Nephron (organoid): ENCODE measurements at regions not wholly inside any gene's neighbourhood (a gene's known extent, or its start where the extent isn't known, plus 50 kb on each side); places are given as distances from the start of the nearest gene placed in this dataset.

Experiments
- H3K27ac Mint-ChIP-seq, 3 experiments: 2 replicates each; pipeline ENCODE4 v1.8.0; 2020; ENCODE audit warnings: mixed read lengths in 3 of 3, mild to moderate bottlenecking in 2 of 3, moderate library complexity in 1 of 3
- H3K27me3 Mint-ChIP-seq: 2 replicates; pipeline ENCODE4 v1.8.0; 2021; ENCODE audit warnings: low read depth, mild to moderate bottlenecking, moderate library complexity, mixed read lengths
- H3K36me3 Mint-ChIP-seq: 2 replicates; pipeline ENCODE4 v1.8.0; 2020; ENCODE audit warnings: low read depth, mixed read lengths
- H3K4me1 Mint-ChIP-seq: 2 replicates; pipeline ENCODE4 v1.8.0; 2020; ENCODE audit warnings: mixed read lengths
- H3K4me3 Mint-ChIP-seq, 3 experiments: 2 replicates each; pipeline ENCODE4 v1.8.0; 2020; ENCODE audit warnings: mild to moderate bottlenecking in 3 of 3, mixed read lengths in 3 of 3, moderate library complexity in 2 of 3
- H3K9me3 Mint-ChIP-seq: 2 replicates; pipeline ENCODE4 v1.8.0; 2020; ENCODE audit warnings: mixed read lengths
- TF ChIP-seq, protein P1 (sequence below), 3 experiments: fragments of 200-600 bp; sonication (generic); IDR thresholded peaks; one replicate each; pipeline ENCODE4 v1.5.0; 2021; ENCODE audit warnings: antibody characterized with exemption in 3 of 3; ENCODE audit not compliant: unreplicated experiment in 3 of 3

- Mint-ChIP-seq H3K9me3 (peaks cover 60% of the 10 kb centered on the region), H3K4me3 (no peak overlapping the region), H3K4me1 (no peaks in the 10 kb centered on the region), H3K27me3 (no peaks in the 10 kb centered on the region), H3K36me3 (no peaks in the 10 kb centered on the region), H3K27ac (no peak overlapping the region)
- TF ChIP-seq, protein P1, sequence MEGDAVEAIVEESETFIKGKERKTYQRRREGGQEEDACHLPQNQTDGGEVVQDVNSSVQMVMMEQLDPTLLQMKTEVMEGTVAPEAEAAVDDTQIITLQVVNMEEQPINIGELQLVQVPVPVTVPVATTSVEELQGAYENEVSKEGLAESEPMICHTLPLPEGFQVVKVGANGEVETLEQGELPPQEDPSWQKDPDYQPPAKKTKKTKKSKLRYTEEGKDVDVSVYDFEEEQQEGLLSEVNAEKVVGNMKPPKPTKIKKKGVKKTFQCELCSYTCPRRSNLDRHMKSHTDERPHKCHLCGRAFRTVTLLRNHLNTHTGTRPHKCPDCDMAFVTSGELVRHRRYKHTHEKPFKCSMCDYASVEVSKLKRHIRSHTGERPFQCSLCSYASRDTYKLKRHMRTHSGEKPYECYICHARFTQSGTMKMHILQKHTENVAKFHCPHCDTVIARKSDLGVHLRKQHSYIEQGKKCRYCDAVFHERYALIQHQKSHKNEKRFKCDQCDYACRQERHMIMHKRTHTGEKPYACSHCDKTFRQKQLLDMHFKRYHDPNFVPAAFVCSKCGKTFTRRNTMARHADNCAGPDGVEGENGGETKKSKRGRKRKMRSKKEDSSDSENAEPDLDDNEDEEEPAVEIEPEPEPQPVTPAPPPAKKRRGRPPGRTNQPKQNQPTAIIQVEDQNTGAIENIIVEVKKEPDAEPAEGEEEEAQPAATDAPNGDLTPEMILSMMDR (IDR thresholded peaks at IDR 0.05; ENCODE audit: unreplicated experiment in 3 of 3), result no peak
Observed at GRCh38 chr12:30395190-30395589, 300.5 kb downstream of the IPO8 start.

DNA sequence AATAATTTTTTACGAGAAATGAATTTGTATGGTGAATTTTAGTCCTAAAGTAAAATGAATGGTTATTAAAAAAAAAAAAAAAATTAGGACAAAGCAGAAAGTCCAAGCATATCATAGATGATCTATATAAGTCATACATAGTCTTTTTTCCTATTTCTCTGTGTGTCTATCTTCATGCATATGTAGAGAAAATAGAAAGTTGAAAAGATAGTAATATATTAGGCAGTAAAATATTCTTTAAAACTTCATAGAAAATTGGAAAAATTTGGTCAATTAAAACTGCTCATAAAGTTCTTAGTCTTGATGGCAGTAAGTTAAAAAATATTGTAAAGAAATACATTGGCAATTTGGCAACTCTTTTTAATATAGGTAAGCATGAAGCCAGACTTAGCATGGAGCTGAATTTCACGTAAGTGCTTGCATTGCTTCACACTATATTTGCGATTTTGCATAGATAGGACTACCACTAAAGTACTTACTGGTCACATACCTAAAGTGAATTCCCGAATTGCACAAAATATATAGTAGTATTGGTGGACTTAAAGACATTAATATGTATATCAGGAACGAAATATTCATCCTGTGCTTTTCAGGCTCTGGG, 303.8 kb downstream of the IPO8 start:
- H3K9me3 Mint-ChIP-seq, result peaks cover 56% of the 10 kb centered on the region
- H3K27ac Mint-ChIP-seq, result no peak overlapping the region
- no peak overlapping the region for H3K4me3 Mint-ChIP-seq
- H3K4me1 Mint-ChIP-seq, result no peaks in the 10 kb centered on the region
- TF ChIP-seq, protein P1 (IDR thresholded peaks at IDR 0.05; ENCODE audit: unreplicated experiment in 3 of 3), result no peak
- no peaks in the 10 kb centered on the region for H3K27me3 Mint-ChIP-seq
- H3K36me3 Mint-ChIP-seq, result no peaks in the 10 kb centered on the region

DNA sequence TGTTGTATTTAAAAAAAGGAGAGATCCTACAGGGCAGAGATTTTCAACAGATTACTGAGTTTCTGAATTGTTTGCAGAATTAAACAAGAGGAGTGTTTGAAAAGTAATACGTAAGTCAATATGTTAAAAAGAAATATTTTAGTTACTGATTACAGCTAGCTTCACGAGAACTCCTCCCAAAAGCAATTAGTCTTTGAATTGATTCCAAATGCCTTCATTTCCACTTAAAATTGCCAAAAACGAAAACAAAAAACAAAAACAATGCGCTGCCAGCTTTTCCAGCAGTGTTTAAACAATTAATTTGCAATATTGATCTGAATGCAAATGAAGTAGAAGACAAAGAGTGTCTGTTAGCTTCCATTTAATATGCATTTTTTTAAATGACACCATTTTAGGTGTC, 310.0 kb downstream of the IPO8 start:
- Mint-ChIP-seq H3K27me3 (no peaks in the 10 kb centered on the region), H3K9me3 (peaks cover 26% of the 10 kb centered on the region), H3K36me3 (no peaks in the 10 kb centered on the region), H3K4me3 (no peak overlapping the region), H3K27ac (no peak overlapping the region), H3K4me1 (no peaks in the 10 kb centered on the region)
- TF ChIP-seq, protein P1 (IDR thresholded peaks at IDR 0.05; ENCODE audit: unreplicated experiment in 3 of 3), result no peak

DNA sequence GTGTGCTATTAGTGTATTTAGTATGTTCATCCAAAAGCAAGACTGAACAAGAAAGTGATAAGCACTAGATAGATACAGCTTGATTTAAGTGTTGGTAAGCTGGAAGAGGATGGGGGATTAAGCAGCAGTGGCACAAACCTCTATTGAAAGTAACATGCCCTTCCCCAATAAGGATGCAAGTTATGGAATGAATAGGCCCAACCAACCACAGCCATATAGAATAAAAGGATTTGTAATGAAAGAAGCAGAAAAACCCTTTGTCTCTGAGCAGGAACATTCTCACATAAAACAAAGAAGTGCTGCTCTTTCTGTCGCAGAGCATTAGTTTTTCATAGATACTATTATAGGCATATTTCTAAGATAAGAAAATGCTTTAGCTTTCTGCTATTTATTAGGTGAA, 310.7 kb downstream of the IPO8 start:
- Mint-ChIP-seq H3K27ac (no peak overlapping the region), H3K4me3 (no peak overlapping the region), H3K4me1 (no peaks in the 10 kb centered on the region), H3K27me3 (no peaks in the 10 kb centered on the region), H3K36me3 (no peaks in the 10 kb centered on the region), H3K9me3 (peaks cover 21% of the 10 kb centered on the region)
- TF ChIP-seq, protein P1 (IDR thresholded peaks at IDR 0.05; ENCODE audit: unreplicated experiment in 3 of 3), result no peak

GRCh38 chr12:30378307-30378706, 317.4 kb downstream of the IPO8 start:
- Mint-ChIP-seq H3K4me1 (no peaks in the 10 kb centered on the region), H3K4me3 (no peak overlapping the region), H3K27ac (no peak overlapping the region), H3K27me3 (no peaks in the 10 kb centered on the region), H3K9me3 (peaks cover 33% of the 10 kb centered on the region), H3K36me3 (no peaks in the 10 kb centered on the region)
- TF ChIP-seq, protein P1 (IDR thresholded peaks at IDR 0.05; ENCODE audit: unreplicated experiment in 3 of 3), result no peak

- TF ChIP-seq, protein P1 (IDR thresholded peaks at IDR 0.05; ENCODE audit: unreplicated experiment in 3 of 3), result no peak
- no peak overlapping the region for H3K4me3 Mint-ChIP-seq
- no peaks in the 10 kb centered on the region for H3K4me1 Mint-ChIP-seq
- H3K9me3 Mint-ChIP-seq, result peaks cover 29% of the 10 kb centered on the region
- no peaks in the 10 kb centered on the region for H3K27me3 Mint-ChIP-seq
- no peak overlapping the region for H3K27ac Mint-ChIP-seq
- H3K36me3 Mint-ChIP-seq, result no peaks in the 10 kb centered on the region
Observed at GRCh38 chr12:30364822-30365221, 330.8 kb downstream of the IPO8 start.
